ENCODE measurements at regions not wholly inside any gene's neighbourhood (a gene's known extent, or its start where the extent isn't known, plus 50 kb on each side); places are given as distances from the start of the nearest gene placed in this dataset.

DNA sequence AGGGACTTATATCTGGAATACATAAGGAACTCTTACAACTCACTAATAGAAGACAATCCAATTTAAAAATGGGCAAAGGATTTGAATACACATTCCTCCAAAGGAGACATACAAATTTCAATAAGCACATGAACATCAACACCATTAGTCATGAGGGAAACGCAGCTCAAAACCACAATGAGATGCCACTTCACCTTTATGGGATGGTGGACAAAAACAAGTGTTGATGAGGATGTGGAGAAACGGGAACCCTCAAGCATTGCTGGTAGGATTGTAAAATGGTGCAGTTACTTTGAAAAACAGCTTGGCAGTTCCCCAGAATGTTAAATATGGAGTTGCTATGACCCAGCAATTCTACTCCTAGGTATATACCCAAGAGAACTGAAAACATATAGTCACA, 72.7 kb upstream of the IER5L start:
- H3K27me3 ChIP-seq (ENCODE audit: control insufficient read depth, low read length), result peaks cover 20% of the 10 kb centered on the region; the same call in 1 of the 2 replicates
- no peaks in the 10 kb centered on the region for H3K9me2 ChIP-seq (replicated peaks; ENCODE audit: control insufficient read depth, low read length)
- H3K79me2 ChIP-seq (ENCODE audit: control insufficient read depth, low read length), result no peaks in the 10 kb centered on the region
- no peaks in the 10 kb centered on the region for H3F3A ChIP-seq (ENCODE audit: control insufficient read depth, insufficient read depth)
- H3K27ac ChIP-seq (ENCODE audit: low read depth, low read length), result no peak overlapping the region
- no peaks in the 10 kb centered on the region for H3K36me3 ChIP-seq (ENCODE audit: control insufficient read depth, low read length)
- H3K4me2 ChIP-seq (ENCODE audit: low read length), result no peak overlapping the region
- no peaks in the 10 kb centered on the region; the same call in 1 of the 2 replicates for H4K20me1 ChIP-seq (ENCODE audit: control insufficient read depth, insufficient read depth, low read depth, low read length)
- H3K4me1 ChIP-seq (ENCODE audit: control insufficient read depth, low read length), result no peaks in the 10 kb centered on the region
- no peak overlapping the region for H3K4me3 ChIP-seq (ENCODE audit: low read length)
- H3K9me3 ChIP-seq (ENCODE audit: control insufficient read depth, insufficient read depth, low read length), result no peaks in the 10 kb centered on the region
- TF ChIP-seq, protein P1, sequence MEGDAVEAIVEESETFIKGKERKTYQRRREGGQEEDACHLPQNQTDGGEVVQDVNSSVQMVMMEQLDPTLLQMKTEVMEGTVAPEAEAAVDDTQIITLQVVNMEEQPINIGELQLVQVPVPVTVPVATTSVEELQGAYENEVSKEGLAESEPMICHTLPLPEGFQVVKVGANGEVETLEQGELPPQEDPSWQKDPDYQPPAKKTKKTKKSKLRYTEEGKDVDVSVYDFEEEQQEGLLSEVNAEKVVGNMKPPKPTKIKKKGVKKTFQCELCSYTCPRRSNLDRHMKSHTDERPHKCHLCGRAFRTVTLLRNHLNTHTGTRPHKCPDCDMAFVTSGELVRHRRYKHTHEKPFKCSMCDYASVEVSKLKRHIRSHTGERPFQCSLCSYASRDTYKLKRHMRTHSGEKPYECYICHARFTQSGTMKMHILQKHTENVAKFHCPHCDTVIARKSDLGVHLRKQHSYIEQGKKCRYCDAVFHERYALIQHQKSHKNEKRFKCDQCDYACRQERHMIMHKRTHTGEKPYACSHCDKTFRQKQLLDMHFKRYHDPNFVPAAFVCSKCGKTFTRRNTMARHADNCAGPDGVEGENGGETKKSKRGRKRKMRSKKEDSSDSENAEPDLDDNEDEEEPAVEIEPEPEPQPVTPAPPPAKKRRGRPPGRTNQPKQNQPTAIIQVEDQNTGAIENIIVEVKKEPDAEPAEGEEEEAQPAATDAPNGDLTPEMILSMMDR (IDR thresholded peaks at IDR 0.05; ENCODE audit: low read depth, low read length, poor library complexity, severe bottlenecking), result no peak
- no peak for TF ChIP-seq EZH2phosphoT487 (IDR thresholded peaks at IDR 0.05; ENCODE audit: borderline replicate concordance, low read length)

DNA sequence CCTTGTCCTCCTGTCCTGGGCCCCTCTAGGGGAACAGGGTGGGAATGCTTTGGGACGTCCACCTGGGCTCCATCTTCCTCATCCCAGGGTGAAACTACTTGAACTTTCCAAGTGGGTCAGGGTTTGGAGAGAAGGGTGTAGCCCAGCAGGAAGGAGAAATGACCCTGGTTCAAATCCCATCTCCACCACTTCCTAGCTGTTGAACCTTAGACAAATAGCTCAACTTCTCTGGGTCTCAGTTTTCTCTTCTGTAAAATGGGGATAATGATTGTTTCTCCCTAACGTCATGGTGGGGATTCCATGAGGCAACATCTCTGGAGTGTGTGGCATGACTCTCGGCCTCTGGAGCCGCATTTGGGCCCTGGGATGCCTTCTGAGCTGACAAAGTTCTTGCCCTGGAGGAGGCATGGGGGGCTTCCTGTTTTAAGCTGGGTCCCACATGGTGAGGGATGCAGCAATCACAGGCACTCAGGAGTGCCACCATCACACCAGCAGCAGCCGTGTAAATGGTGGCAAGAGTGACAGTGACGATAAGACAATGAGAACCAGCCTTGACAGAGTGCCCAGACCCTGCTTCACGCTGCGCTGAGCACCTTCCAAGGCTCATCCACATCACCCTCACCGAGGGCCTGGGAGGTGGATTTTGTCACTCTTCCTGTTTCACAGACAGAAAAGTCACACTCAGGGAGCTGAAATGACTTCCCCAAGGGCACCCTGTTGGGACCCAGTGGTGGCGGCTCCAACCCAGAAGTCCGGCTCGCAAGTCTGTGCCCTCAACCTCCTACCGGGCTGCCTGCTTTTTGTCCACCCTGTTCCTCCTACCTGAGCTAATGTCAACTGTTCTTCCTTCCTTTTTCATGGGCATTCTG, 69.5 kb upstream of the IER5L start:
- no peaks in the 10 kb centered on the region for H4K20me1 ChIP-seq (ENCODE audit: control insufficient read depth, insufficient read depth, low read depth, low read length)
- no peak overlapping the region for H3K27ac ChIP-seq (ENCODE audit: low read depth, low read length)
- H3K27me3 ChIP-seq (ENCODE audit: control insufficient read depth, low read length), result peaks cover 16% of the 10 kb centered on the region; the same call in 1 of the 2 replicates
- H3K79me2 ChIP-seq (ENCODE audit: control insufficient read depth, low read length), result no peaks in the 10 kb centered on the region
- no peaks in the 10 kb centered on the region for H3F3A ChIP-seq (ENCODE audit: control insufficient read depth, insufficient read depth)
- no peak for TF ChIP-seq EZH2phosphoT487 (IDR thresholded peaks at IDR 0.05; ENCODE audit: borderline replicate concordance, low read length)
- TF ChIP-seq, protein P1 (IDR thresholded peaks at IDR 0.05; ENCODE audit: low read depth, low read length, poor library complexity, severe bottlenecking), result peak; percentile 7
- H3K4me1 ChIP-seq (ENCODE audit: control insufficient read depth, low read length), result no peaks in the 10 kb centered on the region
- H3K9me3 ChIP-seq (ENCODE audit: control insufficient read depth, insufficient read depth, low read length), result no peaks in the 10 kb centered on the region
- no peak overlapping the region for H3K4me3 ChIP-seq (ENCODE audit: low read length)
- H3K9me2 ChIP-seq (replicated peaks; ENCODE audit: control insufficient read depth, low read length), result no peaks in the 10 kb centered on the region
- no peaks in the 10 kb centered on the region for H3K36me3 ChIP-seq (ENCODE audit: control insufficient read depth, low read length)
- H3K4me2 ChIP-seq (ENCODE audit: low read length), result no peak overlapping the region

DNA sequence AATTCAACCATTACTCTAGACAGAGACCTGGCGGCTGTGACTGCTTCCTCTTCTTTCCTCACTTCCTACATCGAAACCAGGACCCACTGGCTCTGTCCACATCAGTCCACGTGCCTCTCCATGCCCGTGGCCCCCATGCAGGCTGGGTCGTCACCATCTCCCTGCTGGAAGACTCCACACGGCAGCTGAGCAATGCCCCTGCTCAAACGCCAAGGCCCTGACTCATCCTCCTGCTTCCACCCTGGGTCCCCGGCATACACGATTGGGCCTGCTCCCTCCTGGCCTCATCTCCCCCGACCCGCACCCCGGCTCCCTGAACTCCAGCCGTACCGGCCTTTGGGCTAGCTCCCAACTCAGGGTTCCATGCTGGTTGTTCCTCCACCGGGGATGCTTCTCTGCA, 67.2 kb upstream of the IER5L start:
- TF ChIP-seq, protein P1 (IDR thresholded peaks at IDR 0.05; ENCODE audit: low read depth, low read length, poor library complexity, severe bottlenecking), result no peak
- TF ChIP-seq EZH2phosphoT487 (IDR thresholded peaks at IDR 0.05; ENCODE audit: borderline replicate concordance, low read length), result no peak
- Histone ChIP-seq H3K9me3 (ENCODE audit: control insufficient read depth, insufficient read depth, low read length) (no peaks in the 10 kb centered on the region), H4K20me1 (ENCODE audit: control insufficient read depth, insufficient read depth, low read depth, low read length) (no peaks in the 10 kb centered on the region), H3K27me3 (ENCODE audit: control insufficient read depth, low read length) (peaks cover 10% of the 10 kb centered on the region; the same call in 1 of the 2 replicates), H3K27ac (ENCODE audit: low read depth, low read length) (no peak overlapping the region), H3K36me3 (ENCODE audit: control insufficient read depth, low read length) (no peaks in the 10 kb centered on the region), H3K4me2 (ENCODE audit: low read length) (no peak overlapping the region), H3K4me3 (ENCODE audit: low read length) (no peak overlapping the region), H3K79me2 (ENCODE audit: control insufficient read depth, low read length) (no peaks in the 10 kb centered on the region), H3K9me2 (replicated peaks; ENCODE audit: control insufficient read depth, low read length) (no peaks in the 10 kb centered on the region), H3K4me1 (ENCODE audit: control insufficient read depth, low read length) (no peaks in the 10 kb centered on the region), H3F3A (ENCODE audit: control insufficient read depth, insufficient read depth) (no peaks in the 10 kb centered on the region)

All from DOHH2 (cell line).